B cell (primary cell): ENCODE measurements at regions not wholly inside any gene's neighbourhood (a gene's known extent, or its start where the extent isn't known, plus 50 kb on each side); places are given as distances from the start of the nearest gene placed in this dataset.

ENCODE experiments used
- ATAC-seq: fragments of 200-7000 bp; cut with Tn5 transposase; one replicate; pipeline ENCODE4 v1.10.0; 2021; ENCODE audit warnings: low read depth, mild to moderate bottlenecking, moderate number of reproducible peaks, moderate library complexity
- CTCF ChIA-PET: fragments of 350-600 bp; sonication (Branson Sonifier 250); formaldehyde crosslinking; loops from one replicate; lab custom pipeline; 2021; ENCODE audit warnings: antibody characterized with exemption, inconsistent platforms; lab: Charles Lee
- POLR2A ChIA-PET: fragments of 350-600 bp; sonication (Branson Sonifier 250); formaldehyde crosslinking; loops from one replicate; lab custom pipeline; 2021; ENCODE audit warnings: antibody characterized with exemption; lab: Charles Lee
- DNase-seq: peaks from one replicate; pipeline ENCODE4 v3.0.0; 2013
- H2AFZ ChIP-seq: 2 replicates; pipeline ENCODE4 v1.6.1; 2012; ENCODE audit warnings: mild to moderate bottlenecking, low read depth, low read length; ENCODE audit not compliant: insufficient read depth, poor library complexity, severe bottlenecking
- H3K27ac ChIP-seq, 2 donors: 1 replicate in 1 of 2; 2 replicates in 1 of 2; pipeline ENCODE4 v1.5.1; 2012 to 2013; ENCODE audit warnings: low read length in 2 of 2, mild to moderate bottlenecking in 2 of 2, moderate library complexity in 1 of 2
- H3K27me3 ChIP-seq, 4 experiments: fragments of 200-600 bp in 1 of 4; sonication (generic) in 1 of 4; replicated peaks in 1 of 4; 1 replicate in 2 of 4; 2 replicates in 2 of 4; pipeline versions ENCODE4 v1.6.1 to v1.7.0; 2013 to 2016; ENCODE audit warnings: low read length in 3 of 4, mild to moderate bottlenecking in 2 of 4, mixed read lengths in 1 of 4, moderate library complexity in 1 of 4; ENCODE audit not compliant: insufficient read depth in 4 of 4, control insufficient read depth in 3 of 4; ENCODE audit errors: control extremely low read depth in 1 of 4
- H3K36me3 ChIP-seq, 2 experiments: replicated peaks in 1 of 2; 1 replicate in 1 of 2; 2 replicates in 1 of 2; pipeline versions ENCODE4 v1.6.1 to v1.7.1; 2013; ENCODE audit warnings: low read length in 1 of 2; ENCODE audit not compliant: insufficient read depth in 2 of 2, control insufficient read depth in 1 of 2; ENCODE audit errors: control extremely low read depth in 1 of 2, extremely low read depth in 1 of 2
- H3K4me1 ChIP-seq, 2 donors: fragments of 200-600 bp in 1 of 2; sonication (generic) in 1 of 2; 1 replicate in 1 of 2; 2 replicates in 1 of 2; pipeline versions ENCODE4 v1.5.1 to v1.6.1; 2013 to 2017; ENCODE audit warnings: low read length in 2 of 2; ENCODE audit not compliant: control insufficient read depth in 2 of 2, insufficient read depth in 2 of 2
- H3K4me2 ChIP-seq: replicated peaks from 2 replicates; pipeline ENCODE3; 2012; ENCODE audit warnings: mild to moderate bottlenecking, low read depth, low read length; ENCODE audit not compliant: poor library complexity, severe bottlenecking
- H3K4me3 ChIP-seq, 5 experiments: fragments of 200-600 bp in 1 of 5; sonication (generic) in 1 of 5; 1 replicate in 3 of 5; 2 replicates in 2 of 5; pipeline versions ENCODE4 v1.5.1 to v1.7.0; 2011 to 2016; ENCODE audit warnings: low read length in 4 of 5, mild to moderate bottlenecking in 4 of 5, low read depth in 2 of 5, control low read depth in 1 of 5, moderate library complexity in 1 of 5; ENCODE audit not compliant: insufficient read depth in 1 of 5; ENCODE audit errors: control extremely low read depth in 1 of 5, extremely low read depth in 1 of 5
- H3K79me2 ChIP-seq: fragments of 200-600 bp; sonication (generic); one replicate; pipeline ENCODE4 v1.6.0; 2016; ENCODE audit warnings: low read length; ENCODE audit not compliant: control insufficient read depth, insufficient read depth
- H3K9ac ChIP-seq: fragments of 200-600 bp; sonication (generic); 2 replicates; pipeline ENCODE4 v1.6.1; 2017; ENCODE audit warnings: mild to moderate bottlenecking, low read length, moderate library complexity
- H3K9me3 ChIP-seq, 3 donors: one replicate each; pipeline versions ENCODE4 v1.6.1 to v1.7.1; 2013; ENCODE audit warnings: low read length in 2 of 3; ENCODE audit not compliant: control insufficient read depth in 2 of 3, insufficient read depth in 1 of 3; ENCODE audit errors: control extremely low read depth in 1 of 3
- H4K20me1 ChIP-seq: 2 replicates; pipeline ENCODE4 v1.6.0; 2012; ENCODE audit warnings: mild to moderate bottlenecking, low read length; ENCODE audit not compliant: insufficient read depth, control insufficient read depth, poor library complexity, severe bottlenecking
- H3K27ac Mint-ChIP-seq: one replicate; pipeline ENCODE4 v1.8.0; 2021; ENCODE audit warnings: mixed read lengths
- H3K27me3 Mint-ChIP-seq: one replicate; pipeline ENCODE4 v1.8.0; 2021; ENCODE audit warnings: mixed read lengths
- H3K4me1 Mint-ChIP-seq: one replicate; pipeline ENCODE4 v1.8.0; 2021; ENCODE audit warnings: mixed read lengths
- H3K4me3 Mint-ChIP-seq: one replicate; pipeline ENCODE4 v1.8.0; 2021; ENCODE audit warnings: mixed read lengths
- H3K9me3 Mint-ChIP-seq: one replicate; pipeline ENCODE4 v1.8.0; 2022; ENCODE audit warnings: mixed read lengths; ENCODE audit not compliant: insufficient read depth
- EZH2 ChIP-seq: IDR thresholded peaks from 2 replicates; pipeline ENCODE4 v1.6.1; 2012; ENCODE audit warnings: borderline replicate concordance, low read depth, mild to moderate bottlenecking, moderate library complexity, low read length; ENCODE audit not compliant: insufficient read depth, poor library complexity, severe bottlenecking
- WGBS: methylation state at CpG from one replicate; pipeline ENCODE4 v1.1.5; 2013; ENCODE audit warnings: missing lambda C conversion rate; ENCODE audit not compliant: insufficient coverage; 5-methylcytosine and 5-hydroxymethylcytosine counted together
- intact Hi-C: fragments of 100-400 bp; cut with micrococcal nuclease; formaldehyde crosslinking; loops from one replicate; pipeline ENCODE4 v1.10.0; 2022
- TF ChIP-seq, protein P1 (sequence below): fragments of 200-600 bp; IDR thresholded peaks from one replicate; pipeline ENCODE4 v1.8.0; 2022; ENCODE audit warnings: antibody characterized with exemption, mild to moderate bottlenecking

DNA sequence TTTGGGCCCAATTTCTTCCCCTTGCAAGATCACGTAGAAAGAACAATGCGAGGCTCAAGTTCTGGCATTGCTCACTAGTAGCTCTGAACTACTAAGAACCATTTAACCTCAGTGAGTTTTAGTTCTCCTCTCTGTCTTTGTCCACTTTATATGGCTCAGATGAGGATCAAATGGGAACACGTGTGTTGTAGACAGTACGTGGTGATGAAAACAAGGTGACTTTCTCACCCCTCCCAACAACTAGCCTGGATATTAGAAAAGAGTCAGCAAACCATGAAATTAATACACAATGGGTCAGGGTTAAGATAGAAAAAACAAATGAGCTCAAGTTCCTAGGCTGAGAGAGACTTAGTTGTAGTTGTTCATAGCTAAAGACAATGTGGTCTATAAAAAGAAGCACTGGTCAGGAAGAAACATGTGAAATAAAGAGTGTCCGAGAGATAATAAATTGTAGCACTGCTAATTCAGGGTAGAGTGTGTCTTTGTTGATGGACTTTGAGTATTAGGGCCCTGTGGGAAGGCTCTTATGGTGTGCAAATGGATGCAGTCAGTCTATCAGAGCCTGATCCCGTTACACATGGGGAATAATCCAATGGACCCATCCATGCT is 417.0 kb downstream of the HAPSTR1 start:
- H3K27ac ChIP-seq, result no peak overlapping the region
- no peak overlapping the region for H2AFZ ChIP-seq
- TF ChIP-seq, protein P1, sequence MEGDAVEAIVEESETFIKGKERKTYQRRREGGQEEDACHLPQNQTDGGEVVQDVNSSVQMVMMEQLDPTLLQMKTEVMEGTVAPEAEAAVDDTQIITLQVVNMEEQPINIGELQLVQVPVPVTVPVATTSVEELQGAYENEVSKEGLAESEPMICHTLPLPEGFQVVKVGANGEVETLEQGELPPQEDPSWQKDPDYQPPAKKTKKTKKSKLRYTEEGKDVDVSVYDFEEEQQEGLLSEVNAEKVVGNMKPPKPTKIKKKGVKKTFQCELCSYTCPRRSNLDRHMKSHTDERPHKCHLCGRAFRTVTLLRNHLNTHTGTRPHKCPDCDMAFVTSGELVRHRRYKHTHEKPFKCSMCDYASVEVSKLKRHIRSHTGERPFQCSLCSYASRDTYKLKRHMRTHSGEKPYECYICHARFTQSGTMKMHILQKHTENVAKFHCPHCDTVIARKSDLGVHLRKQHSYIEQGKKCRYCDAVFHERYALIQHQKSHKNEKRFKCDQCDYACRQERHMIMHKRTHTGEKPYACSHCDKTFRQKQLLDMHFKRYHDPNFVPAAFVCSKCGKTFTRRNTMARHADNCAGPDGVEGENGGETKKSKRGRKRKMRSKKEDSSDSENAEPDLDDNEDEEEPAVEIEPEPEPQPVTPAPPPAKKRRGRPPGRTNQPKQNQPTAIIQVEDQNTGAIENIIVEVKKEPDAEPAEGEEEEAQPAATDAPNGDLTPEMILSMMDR, result no peak
- no peak for TF ChIP-seq EZH2
- DNase-seq (no peak), ATAC-seq (no peak)
- H3K36me3 ChIP-seq, result no peaks in the 10 kb centered on the region
- H3K79me2 ChIP-seq, result no peaks in the 10 kb centered on the region
- no peaks in the 10 kb centered on the region for H4K20me1 ChIP-seq
- no peaks in the 10 kb centered on the region for H3K27me3 ChIP-seq
- H3K9me3 ChIP-seq, result peaks cover 0 to 4% (median 3%) of the 10 kb centered on the region in 3 donors
- no peak overlapping the region for H3K4me3 ChIP-seq
- WGBS, result 96% methylated on average over 4 of the region's 6 CpGs
- H3K4me2 ChIP-seq, result no peak overlapping the region
- ChIA-PET POLR2A (no interaction called here), CTCF (no interaction called here)
- H3K4me1 ChIP-seq, result no peaks in the 10 kb centered on the region
- intact Hi-C loops, result no loop called here
- no peaks in the 10 kb centered on the region for H3K4me1 Mint-ChIP-seq
- H3K4me3 Mint-ChIP-seq, result no peak overlapping the region
- H3K9me3 Mint-ChIP-seq, result peaks cover 4% of the 10 kb centered on the region
- no peaks in the 10 kb centered on the region for H3K27me3 Mint-ChIP-seq
- H3K27ac Mint-ChIP-seq, result no peak overlapping the region
- no peak overlapping the region for H3K9ac ChIP-seq

DNA sequence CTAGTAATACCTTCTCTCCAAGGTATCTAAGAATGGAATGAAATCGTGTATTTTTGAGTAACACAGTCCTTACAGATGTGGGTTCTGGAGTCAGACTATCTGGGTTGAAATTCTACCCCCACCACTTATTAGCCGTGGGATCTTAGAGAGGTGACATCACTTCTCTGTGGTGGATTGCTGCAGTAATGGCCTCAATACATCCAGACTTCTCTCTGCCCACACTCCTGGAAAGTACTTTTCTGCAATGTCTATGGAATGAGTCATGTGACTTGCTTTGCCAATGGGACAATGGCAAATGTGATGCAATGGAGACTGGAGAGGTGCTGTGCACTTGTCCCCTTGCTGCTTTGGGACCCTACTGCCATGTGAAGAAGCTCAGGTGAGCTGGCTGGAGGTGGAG is 418.2 kb downstream of the HAPSTR1 start:
- TF ChIP-seq, protein P1, result no peak
- TF ChIP-seq EZH2, result no peak
- peaks cover 0 to 4% (median 3%) of the 10 kb centered on the region in 3 donors for H3K9me3 ChIP-seq
- no peak overlapping the region for H3K9ac ChIP-seq
- Mint-ChIP-seq H3K27me3 (no peaks in the 10 kb centered on the region), H3K4me3 (no peak overlapping the region), H3K27ac (no peak overlapping the region), H3K9me3 (peaks cover 7% of the 10 kb centered on the region), H3K4me1 (no peaks in the 10 kb centered on the region)
- ChIA-PET POLR2A (no interaction called here), CTCF (no interaction called here)
- H3K4me3 ChIP-seq, result no peak overlapping the region
- H3K27ac ChIP-seq, result no peak overlapping the region
- no peaks in the 10 kb centered on the region for H3K4me1 ChIP-seq
- DNase-seq, result no peak
- no peaks in the 10 kb centered on the region for H3K79me2 ChIP-seq
- no peaks in the 10 kb centered on the region for H4K20me1 ChIP-seq
- ATAC-seq, result no peak
- H3K36me3 ChIP-seq, result no peaks in the 10 kb centered on the region
- intact Hi-C loops, result no loop called here
- no peak overlapping the region for H2AFZ ChIP-seq
- H3K27me3 ChIP-seq, result no peaks in the 10 kb centered on the region
- H3K4me2 ChIP-seq, result no peak overlapping the region
- no CpG with 5 or more reads among the region's 2 CpGs for WGBS
